ENCODE measurements at regions not wholly inside any gene's neighbourhood (a gene's known extent, or its start where the extent isn't known, plus 50 kb on each side); places are given as distances from the start of the nearest gene placed in this dataset.

DNA sequence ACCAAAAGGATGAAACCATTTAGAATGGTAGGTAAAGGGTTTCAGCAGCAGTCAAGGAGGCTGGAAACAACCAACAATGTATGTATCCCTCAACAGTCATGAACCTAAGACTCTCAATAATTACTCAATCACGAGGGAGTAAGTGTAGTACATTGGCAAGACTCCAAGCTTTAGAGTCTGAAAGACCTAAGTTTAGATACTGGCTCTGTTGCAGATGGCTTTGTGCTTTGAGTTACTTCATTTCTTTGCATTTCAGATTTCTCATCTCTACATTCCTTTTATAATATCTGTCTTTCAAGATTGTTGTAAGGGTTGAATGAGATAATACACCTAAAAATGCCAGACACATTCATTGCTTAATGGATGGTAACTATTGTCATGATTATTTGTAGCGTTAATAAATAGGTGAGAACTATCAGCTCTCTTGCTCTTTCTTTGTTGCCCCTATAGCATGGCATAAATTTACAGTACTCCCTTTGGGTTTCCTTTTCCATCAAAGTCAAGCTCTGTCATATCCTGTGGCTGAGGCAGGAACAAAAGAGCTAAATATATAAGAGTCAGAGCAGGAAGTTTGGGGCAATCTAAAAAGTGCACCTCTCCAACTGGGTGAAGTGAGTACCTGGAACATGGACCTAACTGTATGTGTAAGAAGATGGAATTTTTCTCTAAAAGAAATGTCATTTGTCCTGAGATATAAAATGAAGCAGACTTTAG lies 228.2 kb upstream of the ZC3H12C start:
- peak; percentile 42 for DNase-seq

DNA sequence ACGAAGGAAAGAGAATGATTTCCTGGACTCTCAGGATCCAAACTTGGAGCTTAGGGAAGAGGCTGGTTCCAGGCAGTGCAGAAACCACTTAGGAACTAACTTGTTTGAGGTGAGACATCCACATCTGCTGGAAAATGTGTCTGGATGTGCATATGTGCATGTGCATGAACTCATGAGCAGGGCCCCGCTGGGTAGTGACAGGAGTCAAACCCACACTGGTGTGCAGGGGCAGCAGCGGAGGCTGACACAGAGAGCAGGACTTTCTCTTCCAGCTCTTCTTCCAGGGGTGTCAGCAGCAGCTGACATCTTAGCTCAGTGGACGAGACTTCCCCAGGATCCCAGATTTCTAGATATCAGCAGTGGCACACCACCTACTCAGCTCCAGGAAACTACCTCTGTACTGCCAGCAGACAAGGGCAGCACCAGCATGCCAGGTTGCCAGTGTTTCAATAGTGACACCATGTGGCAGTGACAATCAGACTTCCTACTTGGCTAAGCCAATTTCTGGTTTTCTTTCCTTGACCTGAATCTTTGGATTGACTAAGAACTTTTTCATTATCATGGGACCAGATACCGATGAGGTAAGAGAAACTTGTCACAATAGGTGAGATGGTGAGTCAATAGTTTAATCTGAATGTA lies 227.5 kb upstream of the ZC3H12C start:
- no peak for DNase-seq

DNA sequence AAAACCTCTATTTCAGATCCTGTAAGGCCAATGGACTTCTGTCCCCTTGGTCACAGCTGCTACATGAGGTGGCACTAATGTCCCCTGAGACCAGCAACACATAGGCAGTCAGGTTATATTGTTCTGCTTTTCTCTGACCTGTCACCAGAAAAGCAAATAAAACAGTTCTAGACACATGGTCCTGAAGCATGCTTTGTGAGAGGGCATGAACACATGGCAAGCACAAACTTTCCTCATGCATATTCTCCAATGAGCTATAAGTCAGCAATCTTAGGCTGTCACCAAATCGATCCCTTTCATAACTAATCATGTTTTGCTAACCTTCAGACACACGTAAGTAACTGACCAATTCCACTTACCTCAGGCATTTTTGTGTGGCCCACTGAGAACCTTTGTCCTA lies 225.4 kb upstream of the ZC3H12C start:
- no peak for DNase-seq

DNA sequence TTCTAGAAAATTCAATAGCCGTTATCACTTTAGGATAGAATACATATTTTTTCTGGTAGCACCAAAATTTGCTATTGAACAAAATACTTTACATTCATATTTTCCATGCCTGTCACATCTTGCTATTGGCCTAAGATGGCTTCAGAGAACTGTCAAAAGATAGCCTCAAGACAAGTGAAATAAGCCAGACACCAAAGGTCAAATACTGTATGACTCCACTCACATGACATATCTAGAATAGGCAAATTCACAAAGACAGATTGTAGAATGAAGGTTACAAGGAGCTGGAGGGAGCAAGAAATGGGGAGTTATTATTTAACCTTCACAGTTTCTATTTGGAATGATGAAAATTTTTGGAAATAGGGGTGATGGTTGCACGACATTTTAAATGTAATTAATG lies 223.7 kb upstream of the ZC3H12C start:
- no peak for DNase-seq

DNA sequence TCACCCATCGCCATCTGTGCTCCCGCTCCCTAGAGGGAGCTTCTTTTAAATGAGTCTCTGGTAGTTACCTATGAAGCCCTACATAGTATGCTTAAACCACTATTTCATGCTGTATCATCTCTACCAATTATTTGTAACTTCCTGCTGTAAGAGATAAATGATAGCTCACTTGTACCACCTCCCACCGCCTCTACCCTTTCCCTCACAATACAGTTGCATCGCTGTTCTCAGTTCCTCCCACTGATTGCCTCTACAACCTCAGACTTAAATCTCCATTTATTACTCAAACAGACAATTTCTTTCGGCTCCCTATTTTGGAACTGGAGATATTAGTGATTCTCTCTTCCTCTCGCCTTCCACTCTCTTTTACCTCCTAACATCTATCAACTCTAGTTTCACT lies 222.9 kb upstream of the ZC3H12C start:
- no peak for DNase-seq

DNA sequence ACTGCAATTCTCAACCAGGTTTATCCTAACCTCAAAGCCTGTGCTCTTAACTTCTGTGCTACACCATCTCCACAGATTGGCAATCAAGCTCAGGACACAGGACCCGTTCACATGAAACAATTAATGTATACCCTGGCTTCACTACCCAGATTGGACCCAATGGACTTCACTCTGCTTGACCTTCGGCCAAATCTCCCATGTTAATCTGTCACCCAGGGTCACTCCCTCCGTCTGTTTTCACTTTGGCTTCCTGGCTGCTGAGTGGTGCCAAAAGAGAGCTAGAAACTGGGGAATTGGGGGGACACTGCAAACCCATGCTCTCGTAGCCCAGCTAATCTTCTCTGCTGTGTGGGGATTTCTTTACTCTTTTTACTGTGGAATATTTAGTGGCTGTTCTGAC lies 216.1 kb upstream of the ZC3H12C start:
- DNase-seq = no peak

DNA sequence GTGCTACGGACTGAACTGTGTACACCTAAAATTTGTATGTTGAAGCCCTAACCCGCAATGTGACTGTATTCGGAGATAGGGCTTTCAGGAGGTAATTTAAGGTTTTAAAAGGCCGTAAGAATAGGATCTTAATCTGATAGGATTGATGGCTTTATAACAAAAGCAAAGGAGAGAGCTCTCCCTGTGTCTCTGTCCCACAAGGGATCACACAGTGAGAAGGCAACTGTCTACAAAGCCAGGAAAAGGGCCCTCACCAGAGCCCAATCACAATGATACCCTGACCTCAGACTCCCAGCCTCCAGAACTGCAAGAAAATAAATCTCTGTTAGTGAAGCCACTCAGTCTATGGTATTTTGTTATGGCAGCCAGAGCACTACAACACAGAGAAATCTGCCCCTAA lies 208.7 kb upstream of the ZC3H12C start:
- no peak for DNase-seq

DNA sequence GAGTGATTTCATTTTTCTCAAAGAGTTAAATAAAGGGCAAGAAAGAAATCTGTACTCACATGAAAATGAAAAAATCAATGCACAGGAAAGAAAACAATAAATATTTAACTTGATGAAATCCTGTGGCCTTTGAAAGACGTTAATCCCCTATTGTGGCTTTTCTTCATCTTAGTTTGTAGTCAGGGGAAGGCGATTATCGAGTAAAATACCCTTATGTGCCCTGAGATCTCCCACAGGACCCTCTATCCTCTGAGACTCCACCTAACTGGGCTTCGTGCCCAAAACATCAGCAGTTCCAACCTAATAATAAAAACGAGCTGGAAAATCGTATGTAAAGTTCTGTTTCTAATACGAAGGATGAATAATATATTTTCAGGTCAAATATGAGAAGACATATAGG lies 208.2 kb upstream of the ZC3H12C start:
- DNase-seq = no peak

DNA sequence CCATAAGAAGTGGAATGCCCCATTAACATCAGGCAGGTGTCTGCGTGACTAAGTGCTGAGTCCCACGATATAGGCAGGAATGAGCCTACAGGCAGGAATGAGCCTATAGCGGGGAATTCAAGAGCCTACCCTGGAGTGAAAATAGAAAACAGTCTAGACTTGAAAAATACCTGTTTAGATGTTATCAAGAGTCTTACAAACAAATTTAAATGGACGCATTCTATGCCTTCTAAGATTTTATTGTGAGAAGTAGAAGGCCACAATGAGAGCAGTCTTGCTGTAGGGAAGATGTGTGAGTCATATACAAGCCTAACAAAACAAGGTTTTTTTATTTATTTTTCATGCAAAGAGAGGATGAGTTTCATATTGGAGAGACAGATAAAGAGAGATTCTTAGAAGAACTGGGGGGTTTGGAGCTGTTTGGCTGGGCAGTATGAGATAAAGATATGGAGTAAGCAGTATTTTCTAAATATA lies 200.8 kb upstream of the ZC3H12C start:
- DNase-seq = no peak

DNA sequence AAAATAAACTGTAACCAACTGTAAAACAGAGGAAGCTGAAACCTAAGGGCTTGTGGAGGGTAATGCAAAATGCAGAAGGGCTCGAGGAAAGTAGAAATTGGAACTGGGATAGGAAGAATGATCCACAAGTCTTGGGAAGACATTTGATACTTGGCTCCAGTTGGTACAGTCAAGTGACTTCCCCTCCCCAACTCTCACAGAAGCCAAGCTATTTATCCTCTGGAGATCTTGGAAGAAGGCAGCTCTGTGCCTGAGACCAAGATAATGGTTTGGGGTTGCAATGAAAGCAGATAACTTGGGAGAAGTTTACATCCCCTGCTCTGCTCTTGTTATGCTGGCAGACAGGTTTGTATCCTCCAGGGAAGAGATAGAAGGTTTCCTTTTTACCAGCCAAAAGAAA lies 198.9 kb upstream of the ZC3H12C start:
- no peak for DNase-seq

DNA sequence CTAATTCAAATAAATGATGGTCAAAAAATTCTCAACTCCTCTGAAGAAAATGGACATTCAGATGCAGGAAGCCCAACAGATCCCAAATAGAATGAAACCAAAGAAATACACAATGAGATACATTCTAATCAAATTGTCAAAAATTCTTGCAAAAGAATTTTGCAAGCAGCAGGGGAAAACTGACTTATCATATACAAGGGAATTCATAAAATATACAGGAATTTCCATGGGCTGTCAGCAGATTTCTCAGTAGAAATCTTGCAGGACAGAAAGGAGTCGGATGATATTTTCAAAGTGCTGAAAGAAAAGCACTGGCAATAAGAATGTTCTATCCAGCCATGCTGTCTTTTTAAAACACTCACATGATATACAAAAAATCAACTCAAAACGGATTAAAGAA lies 194.6 kb upstream of the ZC3H12C start:
- DNase-seq = no peak

DNA sequence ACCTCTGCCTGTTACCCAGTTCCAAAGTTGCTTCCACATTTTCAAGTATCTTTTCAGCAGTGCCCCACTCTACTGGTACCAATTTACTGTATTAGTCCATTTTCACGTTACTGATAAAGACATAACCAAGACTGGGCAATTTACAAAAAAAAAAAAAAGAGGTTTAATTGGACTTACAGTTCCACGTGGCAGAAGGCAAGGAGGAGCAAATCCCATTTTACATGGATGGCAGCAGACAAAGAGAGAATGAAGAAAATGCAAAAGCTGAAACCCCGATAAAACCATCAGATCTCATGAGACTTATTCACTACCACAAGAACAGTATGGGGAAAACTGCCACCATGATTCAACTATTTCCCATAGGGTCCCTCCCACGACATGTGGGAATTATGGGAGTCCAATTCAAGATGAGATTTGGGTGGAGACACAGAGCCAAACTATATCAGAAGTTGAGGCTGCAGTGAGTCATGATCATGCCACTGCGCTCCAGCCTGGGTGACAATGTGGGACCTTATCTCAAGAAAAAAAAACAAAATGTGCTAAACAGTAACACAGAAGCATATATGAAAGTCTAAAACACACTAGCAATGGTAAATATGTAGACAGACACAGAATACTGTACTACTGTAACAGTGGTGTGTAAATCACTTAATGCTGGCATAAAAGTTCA lies 190.3 kb upstream of the ZC3H12C start:
- DNase-seq = no peak

DNA sequence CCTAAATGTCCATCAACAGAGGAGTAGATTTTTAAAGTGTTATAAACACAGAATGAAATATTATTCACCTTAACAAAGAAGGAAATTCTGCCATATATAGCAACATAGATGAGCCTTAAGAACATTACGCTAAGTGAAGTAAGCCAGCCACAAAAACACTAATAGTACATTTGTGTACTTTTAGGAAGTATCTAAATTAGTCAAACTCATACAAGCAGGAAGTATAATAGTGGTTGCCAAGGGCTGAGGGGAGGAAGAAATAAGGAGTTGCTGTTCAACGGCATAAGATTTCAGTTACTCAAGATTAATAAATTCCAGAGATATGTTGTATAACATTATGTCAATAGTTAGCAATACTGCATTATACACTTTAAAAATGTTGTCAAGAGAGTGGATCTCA lies 181.7 kb upstream of the ZC3H12C start:
- DNase-seq = peak; percentile 7

DNA sequence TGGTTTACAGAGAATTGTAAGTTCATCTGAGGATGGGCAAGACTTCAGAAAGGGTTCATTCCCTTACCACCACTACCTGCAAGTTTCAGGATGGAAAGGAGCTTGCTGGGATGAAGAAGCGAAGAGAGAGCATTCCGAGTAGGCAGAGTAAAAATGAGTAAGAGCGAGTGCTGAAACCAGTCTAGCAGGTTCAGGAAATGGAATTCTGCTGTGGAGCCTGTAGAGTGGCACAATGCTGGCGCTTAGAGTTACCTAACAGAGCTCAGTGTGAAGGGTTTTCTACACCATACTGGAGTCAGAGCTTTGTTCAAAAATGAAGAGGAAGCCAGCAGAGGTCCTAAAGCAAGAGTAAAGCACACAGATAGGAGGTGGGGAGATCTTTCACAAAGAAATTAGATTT lies 179.2 kb upstream of the ZC3H12C start:
- DNase-seq = no peak

DNA sequence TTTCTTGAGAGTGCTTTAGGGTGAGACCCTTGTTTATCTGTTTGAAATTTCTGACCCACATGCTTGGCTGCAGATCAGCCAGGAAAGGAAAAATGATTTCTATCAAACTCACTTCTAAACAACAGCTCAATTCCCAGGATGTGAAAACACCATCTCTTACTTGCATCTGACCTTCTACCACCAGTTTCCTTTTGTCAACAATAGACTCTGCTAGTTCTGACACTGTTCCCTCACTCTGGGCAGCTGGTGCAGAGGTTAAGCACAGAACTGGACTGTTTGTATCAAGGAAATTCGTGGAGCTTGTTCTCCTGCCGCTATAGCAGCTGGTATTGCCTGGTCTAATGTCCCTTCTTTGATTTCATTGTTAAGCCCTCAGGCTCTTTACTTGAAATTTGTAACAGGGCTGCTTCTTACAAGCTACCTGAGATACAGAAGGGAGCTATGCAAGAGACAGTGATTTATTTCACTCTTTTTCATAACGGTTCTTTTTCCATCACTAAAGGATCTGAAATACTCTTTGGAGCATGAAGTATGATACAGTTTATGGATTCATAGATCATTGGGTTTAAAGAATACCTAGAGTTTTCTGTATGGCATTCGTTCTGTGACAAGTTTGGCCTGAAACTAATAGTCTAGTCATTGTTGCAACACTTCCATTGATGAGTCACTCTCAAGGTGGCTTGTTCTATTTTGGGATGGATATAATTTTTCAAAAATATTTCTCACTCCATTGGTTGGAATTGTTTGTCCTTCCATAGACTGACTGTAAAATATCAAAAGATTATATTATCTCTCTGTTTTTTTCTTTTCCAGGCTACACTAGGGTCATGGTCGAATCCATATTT lies 178.2 kb upstream of the ZC3H12C start:
- no peak for DNase-seq

DNA sequence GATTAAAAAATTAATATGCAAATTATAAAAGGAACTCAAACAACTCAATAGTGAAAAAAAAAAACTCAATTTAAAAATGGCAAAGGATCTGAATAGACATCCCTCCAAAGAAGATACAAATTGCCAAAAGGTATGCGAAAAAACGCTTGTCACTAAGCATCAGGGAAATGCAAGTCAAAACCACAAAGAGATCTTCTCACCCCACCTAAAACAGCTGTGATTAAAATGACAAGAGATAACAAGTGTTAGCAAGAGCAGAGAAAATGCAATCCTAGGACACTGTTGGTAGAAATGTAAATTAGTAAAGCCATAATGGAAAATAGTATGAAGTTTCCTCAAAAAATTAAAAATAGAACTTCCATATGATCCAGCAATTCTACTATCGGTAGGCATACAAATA lies 166.3 kb upstream of the ZC3H12C start:
- DNase-seq = no peak

DNA sequence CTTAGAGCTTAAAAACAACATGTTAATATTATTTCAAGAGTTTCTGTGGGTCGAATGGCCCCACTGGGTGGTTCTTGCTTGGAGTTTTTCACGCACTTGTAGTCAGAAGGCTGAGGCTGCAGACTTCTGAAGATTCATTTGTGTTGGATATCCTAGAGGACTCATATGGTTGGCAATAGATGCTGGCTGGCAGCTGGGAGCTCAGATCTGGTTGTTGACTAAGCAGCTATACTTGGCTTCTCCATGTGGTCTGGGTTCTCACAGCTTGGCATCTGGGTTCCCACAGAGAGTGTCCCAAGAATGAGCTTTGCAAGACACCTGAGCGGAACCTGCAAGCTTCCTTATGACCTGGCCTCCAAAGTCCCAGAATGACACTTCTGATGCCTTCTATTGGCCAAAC lies 163.9 kb upstream of the ZC3H12C start:
- DNase-seq = no peak

DNA sequence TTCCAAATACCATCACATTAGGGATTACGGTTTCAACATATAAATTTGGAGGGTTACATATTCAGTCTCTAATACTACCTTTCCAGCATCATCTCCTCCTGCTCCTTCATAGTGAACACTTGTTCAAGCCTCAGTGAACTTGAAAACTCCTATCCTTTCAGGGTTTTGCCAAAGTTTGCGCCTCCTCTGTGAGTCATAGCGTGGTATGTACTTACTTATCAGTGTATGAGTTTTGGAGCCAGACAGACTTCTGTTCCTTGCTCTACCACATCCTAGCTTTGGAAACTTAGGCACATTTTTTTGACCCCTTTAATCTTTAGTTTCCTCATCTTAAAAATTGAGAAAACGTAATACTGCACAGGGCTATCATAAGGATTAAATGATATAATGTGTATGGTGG lies 160.1 kb upstream of the ZC3H12C start:
- DNase-seq = no peak

DNA sequence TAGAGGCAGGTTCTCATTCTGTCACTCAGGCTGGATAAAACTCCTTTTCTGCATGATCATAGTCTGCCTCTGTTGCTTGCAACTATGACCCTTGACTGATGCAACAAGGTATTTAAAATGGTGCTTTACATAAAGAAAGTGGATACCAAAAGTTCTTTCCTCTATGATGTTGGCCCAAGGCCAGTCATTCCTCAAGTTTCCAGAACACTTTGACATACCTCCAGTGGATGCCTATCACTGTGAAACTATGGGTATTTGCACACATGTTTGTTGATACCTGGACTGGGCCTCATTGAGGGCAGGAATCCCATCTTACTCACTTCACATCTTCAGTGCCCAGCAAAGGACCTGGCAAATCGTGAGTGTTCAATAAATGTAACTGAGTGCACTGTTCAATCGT lies 159.0 kb upstream of the ZC3H12C start:
- no peak for DNase-seq

DNA sequence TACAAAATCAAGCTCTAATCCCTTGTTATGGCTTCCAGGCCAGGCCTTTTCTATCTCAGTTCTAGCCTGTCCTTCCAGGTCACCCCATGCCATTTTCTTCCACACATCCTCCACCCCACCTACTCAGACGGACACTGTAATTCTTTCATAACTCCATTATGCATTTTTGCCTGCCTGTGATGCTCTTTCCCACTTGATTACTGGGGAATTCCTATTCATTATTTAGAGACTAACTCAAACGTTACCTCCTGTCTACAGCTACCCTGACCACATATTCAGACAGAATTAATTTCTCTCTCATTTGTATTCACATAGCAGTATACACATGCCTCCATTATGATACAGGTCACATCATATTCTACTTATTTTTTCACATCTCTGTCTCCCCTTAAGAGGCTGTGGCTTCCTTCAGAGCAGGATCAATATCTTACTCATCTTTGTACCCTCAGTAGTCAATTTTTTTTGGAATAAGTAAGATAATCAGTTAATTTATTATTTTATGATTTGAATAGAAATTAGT lies 156.5 kb upstream of the ZC3H12C start:
- DNase-seq = no peak

DNA sequence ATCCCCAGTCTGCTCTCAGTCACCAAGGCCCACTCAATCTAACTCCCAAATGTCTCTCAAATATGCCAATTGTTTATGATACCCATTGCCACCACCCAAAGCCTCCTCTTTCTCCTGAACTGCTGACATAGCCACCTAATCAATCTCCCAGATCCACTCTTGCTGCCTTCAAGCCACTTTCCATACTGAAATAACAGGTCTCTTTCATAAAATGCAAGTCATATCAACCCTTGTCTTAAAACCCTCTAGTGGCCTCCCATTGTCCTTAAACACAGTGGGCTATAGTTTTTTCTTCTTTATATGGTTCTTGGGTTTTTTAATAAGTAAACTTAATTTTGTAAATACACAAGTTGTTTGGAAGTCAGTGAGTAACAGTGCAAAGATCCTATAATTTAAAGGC lies 155.2 kb upstream of the ZC3H12C start:
- no peak for DNase-seq

DNA sequence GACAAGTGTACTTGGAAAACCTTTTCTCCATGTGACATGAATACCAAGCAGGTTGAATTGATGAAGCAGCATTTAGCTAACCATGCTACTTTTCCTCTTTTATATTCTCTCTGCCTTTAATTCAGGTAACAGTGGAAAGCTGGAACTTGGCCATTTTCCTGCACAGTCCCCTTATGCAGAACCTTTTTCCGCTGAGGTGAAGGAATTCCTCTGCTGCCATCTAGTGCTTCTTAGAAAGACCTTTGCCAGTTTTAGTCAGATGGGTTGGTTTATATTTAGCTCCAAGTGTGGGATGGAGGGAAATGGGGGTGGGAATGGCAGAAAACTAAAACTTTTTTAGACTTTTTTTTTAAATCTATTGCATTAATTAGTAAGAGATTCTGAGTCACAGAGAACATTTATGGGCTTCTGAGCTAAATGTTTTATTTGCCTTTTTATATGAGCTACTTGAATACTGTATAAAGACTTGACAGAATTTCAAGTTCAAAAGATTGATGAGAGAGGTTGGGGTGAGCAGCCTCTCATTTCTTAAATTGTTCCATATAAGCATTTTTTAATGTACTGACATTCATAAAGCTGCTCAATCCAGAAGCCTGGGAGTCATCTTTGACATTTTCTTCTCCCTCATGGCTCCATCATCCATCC lies 153.9 kb upstream of the ZC3H12C start:
- DNase-seq = peak; percentile 79

Data from skin of body (tissue), 1 donor.